Gastroesophageal sphincter (tissue), 3 donors: ENCODE measurements at regions not wholly inside any gene's neighbourhood (a gene's known extent, or its start where the extent isn't known, plus 50 kb on each side); places are given as distances from the start of the nearest gene placed in this dataset.

Experiments
- CTCF ChIP-seq, 4 experiments: fragments of 200-600 bp in 2 of 4; fragments of 450-650 bp in 2 of 4; sonication (generic) in 1 of 4; IDR thresholded peaks; one replicate each; pipeline ENCODE4 v1.5.1; 2017 to 2019; ENCODE audit warnings: antibody characterized with exemption in 4 of 4, mild to moderate bottlenecking in 2 of 4, moderate library complexity in 2 of 4
- EP300 ChIP-seq: sonication (generic); formaldehyde crosslinking; IDR thresholded peaks from one replicate; pipeline ENCODE4 v1.6.1; 2017; ENCODE audit warnings: antibody characterized with exemption, mild to moderate bottlenecking
- POLR2A ChIP-seq, 2 donors: fragments of 450-650 bp; IDR thresholded peaks; one replicate each; pipeline ENCODE4 v1.6.1; 2017; ENCODE audit warnings: antibody characterized with exemption in 2 of 2, mild to moderate bottlenecking in 2 of 2, moderate library complexity in 1 of 2
- POLR2AphosphoS5 ChIP-seq: sonication (generic); formaldehyde crosslinking; IDR thresholded peaks from one replicate; pipeline ENCODE4 v1.6.1; 2017; ENCODE audit warnings: antibody characterized with exemption

GRCh38 chr12:61891632-61892031, 368.6 kb upstream of the USP15 start:
- TF ChIP-seq CTCF (IDR thresholded peaks at IDR 0.05) (no peak), POLR2AphosphoS5 (no peak), POLR2A (IDR thresholded peaks at IDR 0.05) (no peak), EP300 (no peak)
